GM10266 (cell line): ENCODE measurements at regions not wholly inside any gene's neighbourhood (a gene's known extent, or its start where the extent isn't known, plus 50 kb on each side); places are given as distances from the start of the nearest gene placed in this dataset.

ENCODE experiments used
- DNase-seq: peaks from one replicate; pipeline ENCODE4 v3.0.0; 2012; ENCODE audit errors: extremely low spot score
- CTCF ChIP-seq: IDR thresholded peaks from 2 replicates; pipeline ENCODE4 v1.5.1; 2012; ENCODE audit warnings: mild to moderate bottlenecking, low read depth; ENCODE audit not compliant: control insufficient read depth, insufficient read depth; ENCODE audit errors: missing control alignments

GRCh38 chr18:51575171-51575570 lies 377.7 kb upstream of the MEX3C start:
- no peak for TF ChIP-seq CTCF
- DNase-seq: no peak

GRCh38 chr18:51578406-51578980 lies 381.0 kb upstream of the MEX3C start:
- DNase-seq: no peak
- no peak for TF ChIP-seq CTCF

- no peak for DNase-seq
- no peak for TF ChIP-seq CTCF
Observed at GRCh38 chr18:51580580-51580979, 383.1 kb upstream of the MEX3C start.

GRCh38 chr18:51582551-51582950 lies 385.1 kb upstream of the MEX3C start:
- TF ChIP-seq CTCF: no peak
- no peak for DNase-seq

GRCh38 chr18:51588616-51589015 lies 391.1 kb upstream of the MEX3C start:
- no peak for DNase-seq
- TF ChIP-seq CTCF: no peak

- no peak for TF ChIP-seq CTCF
- no peak for DNase-seq
Observed at GRCh38 chr18:51593931-51594330, 396.4 kb upstream of the MEX3C start.

GRCh38 chr18:51603111-51603510 lies 405.6 kb upstream of the MEX3C start:
- no peak for TF ChIP-seq CTCF
- DNase-seq: no peak
